Lower lobe of right lung (tissue), 2 donors: ENCODE measurements at regions not wholly inside any gene's neighbourhood (a gene's known extent, or its start where the extent isn't known, plus 50 kb on each side); places are given as distances from the start of the nearest gene placed in this dataset.

Experiments used
- ATAC-seq, 2 donors: fragments of 200-7000 bp; cut with Tn5 transposase; one replicate each; pipeline ENCODE4 v1.9.1; 2020 to 2022; ENCODE audit warnings: mild to moderate bottlenecking in 2 of 2, moderate library complexity in 2 of 2
- DNase-seq: peaks from one replicate; pipeline ENCODE4 v3.0.0-alpha.2; 2020
- H3K27ac ChIP-seq: fragments of 200-600 bp; one replicate; pipeline ENCODE4 v1.8.0; 2022
- H3K27me3 ChIP-seq: fragments of 200-600 bp; one replicate; pipeline ENCODE4 v1.8.0; 2022; ENCODE audit warnings: low read depth
- H3K36me3 ChIP-seq: fragments of 200-600 bp; one replicate; pipeline ENCODE4 v1.8.0; 2022; ENCODE audit warnings: mild to moderate bottlenecking
- H3K4me1 ChIP-seq: fragments of 200-600 bp; one replicate; pipeline ENCODE4 v1.8.0; 2022
- H3K4me3 ChIP-seq: fragments of 200-600 bp; one replicate; pipeline ENCODE4 v1.8.0; 2022; ENCODE audit warnings: mild to moderate bottlenecking
- H3K9me3 ChIP-seq: fragments of 200-600 bp; one replicate; pipeline ENCODE4 v1.8.0; 2022
- CTCF ChIP-seq: fragments of 200-600 bp; IDR thresholded peaks from one replicate; pipeline ENCODE4 v1.8.0; 2022; ENCODE audit warnings: antibody characterized with exemption, mild to moderate bottlenecking
- intact Hi-C: fragments of 100-400 bp; cut with DNase I; formaldehyde crosslinking; loops from one replicate; pipeline ENCODE4 v1.11.0; 2022
- donor health status: DM: no; HTN: yes; CAD: no; lungs with severe emphysema.

GRCh38 chr10:117757086-117757720 is 214.7 kb downstream of the EMX2 start:
- H3K27me3 ChIP-seq: no peaks in the 10 kb centered on the region
- no peaks in the 10 kb centered on the region for H3K4me1 ChIP-seq
- no peaks in the 10 kb centered on the region for H3K36me3 ChIP-seq
- no peak overlapping the region for H3K4me3 ChIP-seq
- intact Hi-C loops: no loop called here
- no peak overlapping the region for H3K27ac ChIP-seq
- no peak for TF ChIP-seq CTCF
- ATAC-seq: no peak
- H3K9me3 ChIP-seq: no peaks in the 10 kb centered on the region
- no peak for DNase-seq

- H3K9me3 ChIP-seq: no peaks in the 10 kb centered on the region
- no peaks in the 10 kb centered on the region for H3K4me1 ChIP-seq
- no peak overlapping the region for H3K27ac ChIP-seq
- H3K27me3 ChIP-seq: no peaks in the 10 kb centered on the region
- no peaks in the 10 kb centered on the region for H3K36me3 ChIP-seq
- intact Hi-C loops: no loop called here
- DNase-seq: no peak
- no peak for TF ChIP-seq CTCF
- ATAC-seq: no peak
- no peak overlapping the region for H3K4me3 ChIP-seq
Observed at GRCh38 chr10:117759266-117759665, 216.7 kb downstream of the EMX2 start.

- no peak for TF ChIP-seq CTCF
- Histone ChIP-seq H3K27ac (no peak overlapping the region), H3K4me1 (no peaks in the 10 kb centered on the region), H3K9me3 (no peaks in the 10 kb centered on the region), H3K4me3 (no peak overlapping the region), H3K36me3 (no peaks in the 10 kb centered on the region), H3K27me3 (no peaks in the 10 kb centered on the region)
- ATAC-seq (no peak), DNase-seq (no peak)
- intact Hi-C loops: no loop called here
Observed at GRCh38 chr10:117761695-117762094, 219.1 kb downstream of the EMX2 start.

- ATAC-seq: no peak
Observed at GRCh38 chr10:117762126-117762818, 219.7 kb downstream of the EMX2 start.

GRCh38 chr10:117762819-117763172 is 220.2 kb downstream of the EMX2 start:
- TF ChIP-seq CTCF: no peak
- Histone ChIP-seq H3K27me3 (no peaks in the 10 kb centered on the region), H3K4me3 (no peak overlapping the region), H3K9me3 (no peaks in the 10 kb centered on the region), H3K4me1 (no peaks in the 10 kb centered on the region), H3K36me3 (no peaks in the 10 kb centered on the region), H3K27ac (no peak overlapping the region)
- ATAC-seq (no peak), DNase-seq (no peak)
- intact Hi-C loops: no loop called here

More at GRCh38 chr10:117762126-117762818, 219.7 kb downstream of the EMX2 start:
- intact Hi-C loops: no loop called here
- H3K9me3 ChIP-seq: no peaks in the 10 kb centered on the region
- no peaks in the 10 kb centered on the region for H3K4me1 ChIP-seq
- DNase-seq: no peak
- no peak overlapping the region for H3K27ac ChIP-seq
- H3K4me3 ChIP-seq: no peak overlapping the region
- no peaks in the 10 kb centered on the region for H3K27me3 ChIP-seq
- no peak for TF ChIP-seq CTCF
- no peaks in the 10 kb centered on the region for H3K36me3 ChIP-seq
